Sigmoid colon (tissue), 6 donors: ENCODE measurements at regions not wholly inside any gene's neighbourhood (a gene's known extent, or its start where the extent isn't known, plus 50 kb on each side); places are given as distances from the start of the nearest gene placed in this dataset.

ENCODE experiments used
- DNase-seq: peaks from one replicate; pipeline ENCODE4 v3.0.0-alpha.2; 2019
- H3K27ac ChIP-seq, 4 donors: fragments of 200-600 bp; sonication (generic); one replicate each; pipeline ENCODE4 v1.5.1; 2016 to 2019; ENCODE audit warnings: mild to moderate bottlenecking in 1 of 4
- H3K27me3 ChIP-seq, 3 donors: fragments of 200-600 bp; sonication (generic); one replicate each; pipeline ENCODE4 v1.5.1; 2019; ENCODE audit warnings: mild to moderate bottlenecking in 1 of 3
- H3K36me3 ChIP-seq, 4 donors: fragments of 200-600 bp; sonication (generic); one replicate each; pipeline ENCODE4 v1.5.1; 2016 to 2019
- H3K4me1 ChIP-seq, 4 donors: fragments of 200-600 bp; sonication (generic); one replicate each; pipeline ENCODE4 v1.5.1; 2017 to 2019
- H3K4me3 ChIP-seq, 4 donors: fragments of 200-600 bp; sonication (generic); one replicate each; pipeline ENCODE4 v1.5.1; 2017 to 2019; ENCODE audit warnings: mild to moderate bottlenecking in 2 of 4, moderate library complexity in 1 of 4
- H3K9me3 ChIP-seq, 4 donors: fragments of 200-600 bp in 3 of 4; sonication (generic) in 3 of 4; one replicate each; pipeline versions ENCODE4 v1.5.1 to v1.6.1; 2013 to 2019
- EP300 ChIP-seq, 4 donors: sonication (generic); formaldehyde crosslinking; IDR thresholded peaks; one replicate each; pipeline ENCODE4 v1.6.1; 2017; ENCODE audit warnings: antibody characterized with exemption in 4 of 4
- POLR2A ChIP-seq, 2 donors: fragments of 450-650 bp; IDR thresholded peaks; one replicate each; pipeline ENCODE4 v1.6.1; 2016; ENCODE audit warnings: antibody characterized with exemption in 2 of 2, mild to moderate bottlenecking in 2 of 2, moderate library complexity in 2 of 2
- POLR2AphosphoS5 ChIP-seq, 4 donors: sonication (generic); formaldehyde crosslinking; IDR thresholded peaks; one replicate each; pipeline ENCODE4 v1.6.1; 2017; ENCODE audit warnings: antibody characterized with exemption in 4 of 4
- WGBS, 2 donors: extraction: QIAGEN DNeasy Blood & Tissue Kit; methylation state at CpG; one replicate each; pipeline ENCODE4 v1.1.7; 2013; 5-methylcytosine and 5-hydroxymethylcytosine counted together
- intact Hi-C: fragments of 100-400 bp; cut with DNase I; formaldehyde crosslinking; loops from one replicate; pipeline ENCODE4 v1.15.1; 2023
- TF ChIP-seq, protein P1 (sequence below), 4 experiments: fragments of 450-650 bp in 3 of 4; fragments of 200-600 bp in 1 of 4; IDR thresholded peaks; one replicate each; pipeline ENCODE4 v1.5.1; 2016 to 2019; ENCODE audit warnings: antibody characterized with exemption in 4 of 4, mild to moderate bottlenecking in 3 of 4, moderate library complexity in 2 of 4
- donor health status: healthy with polysubstance abuse.
- donor health status: healthy.

DNA sequence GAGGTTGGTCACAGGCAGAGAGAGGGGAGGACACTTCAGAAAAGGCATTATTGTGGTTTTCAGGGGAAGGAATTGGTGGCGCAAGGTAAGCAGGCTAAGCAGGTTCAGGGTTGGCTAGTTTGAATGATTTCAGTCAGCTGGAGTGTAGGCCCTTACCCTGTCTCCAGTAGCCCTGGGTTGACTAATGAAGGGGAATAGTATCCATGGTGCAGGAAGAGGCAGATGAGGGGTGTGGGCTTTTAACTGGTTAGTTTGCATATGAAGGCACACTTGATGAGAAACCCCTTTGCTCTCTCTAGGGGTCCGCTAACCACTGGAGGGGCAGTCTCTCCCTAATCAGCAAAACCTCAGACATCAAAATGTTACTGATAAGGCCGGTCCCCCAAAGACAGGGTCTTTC, 249.7 kb downstream of the AASDHPPT start:
- 84 to 88% methylated on average over 3 of the region's 3 CpGs for WGBS, 2 donors
- TF ChIP-seq POLR2AphosphoS5 (IDR thresholded peaks at IDR 0.05) (no peak), EP300 (IDR thresholded peaks at IDR 0.05) (no peak), POLR2A (IDR thresholded peaks at IDR 0.05) (no peak)
- TF ChIP-seq, protein P1, sequence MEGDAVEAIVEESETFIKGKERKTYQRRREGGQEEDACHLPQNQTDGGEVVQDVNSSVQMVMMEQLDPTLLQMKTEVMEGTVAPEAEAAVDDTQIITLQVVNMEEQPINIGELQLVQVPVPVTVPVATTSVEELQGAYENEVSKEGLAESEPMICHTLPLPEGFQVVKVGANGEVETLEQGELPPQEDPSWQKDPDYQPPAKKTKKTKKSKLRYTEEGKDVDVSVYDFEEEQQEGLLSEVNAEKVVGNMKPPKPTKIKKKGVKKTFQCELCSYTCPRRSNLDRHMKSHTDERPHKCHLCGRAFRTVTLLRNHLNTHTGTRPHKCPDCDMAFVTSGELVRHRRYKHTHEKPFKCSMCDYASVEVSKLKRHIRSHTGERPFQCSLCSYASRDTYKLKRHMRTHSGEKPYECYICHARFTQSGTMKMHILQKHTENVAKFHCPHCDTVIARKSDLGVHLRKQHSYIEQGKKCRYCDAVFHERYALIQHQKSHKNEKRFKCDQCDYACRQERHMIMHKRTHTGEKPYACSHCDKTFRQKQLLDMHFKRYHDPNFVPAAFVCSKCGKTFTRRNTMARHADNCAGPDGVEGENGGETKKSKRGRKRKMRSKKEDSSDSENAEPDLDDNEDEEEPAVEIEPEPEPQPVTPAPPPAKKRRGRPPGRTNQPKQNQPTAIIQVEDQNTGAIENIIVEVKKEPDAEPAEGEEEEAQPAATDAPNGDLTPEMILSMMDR (IDR thresholded peaks at IDR 0.05) = no peak
- Histone ChIP-seq H3K27ac (no peak overlapping the region), H3K4me3 (no peak overlapping the region), H3K4me1 (no peaks in the 10 kb centered on the region), H3K36me3 (no peaks in the 10 kb centered on the region), H3K9me3 (peaks cover 0 to 8% (median 0%) of the 10 kb centered on the region in 4 donors), H3K27me3 (no peaks in the 10 kb centered on the region)
- intact Hi-C loops = no loop called here
- no peak for DNase-seq

DNA sequence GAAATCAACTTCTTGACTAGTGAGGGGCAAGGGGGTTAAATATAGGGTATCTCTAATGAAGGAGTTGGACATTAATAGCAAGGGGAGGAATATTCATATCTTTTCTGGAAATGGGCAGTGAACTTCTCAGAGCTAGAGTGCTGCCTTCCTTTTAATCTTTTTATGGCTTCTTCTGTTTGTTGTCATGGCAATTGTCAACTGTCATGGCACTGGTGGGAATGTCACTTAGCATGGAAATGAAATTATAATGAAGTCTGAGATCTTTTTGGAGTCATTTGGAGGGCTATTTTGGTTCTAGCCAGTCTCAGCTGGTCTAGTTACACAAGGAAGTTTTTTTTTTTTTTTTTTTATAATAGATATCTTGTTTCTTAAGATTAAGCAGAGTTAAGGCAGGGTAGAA, 250.2 kb downstream of the AASDHPPT start:
- no peaks in the 10 kb centered on the region for H3K36me3 ChIP-seq
- H3K27ac ChIP-seq = no peak overlapping the region
- no peaks in the 10 kb centered on the region for H3K27me3 ChIP-seq
- H3K9me3 ChIP-seq = peaks cover 0 to 8% (median 0%) of the 10 kb centered on the region in 4 donors
- no peak for DNase-seq
- intact Hi-C loops = no loop called here
- TF ChIP-seq EP300 (IDR thresholded peaks at IDR 0.05) = no peak
- no peak for TF ChIP-seq POLR2AphosphoS5 (IDR thresholded peaks at IDR 0.05)
- TF ChIP-seq POLR2A (IDR thresholded peaks at IDR 0.05) = no peak
- TF ChIP-seq, protein P1 (IDR thresholded peaks at IDR 0.05) = no peak
- no peaks in the 10 kb centered on the region for H3K4me1 ChIP-seq
- H3K4me3 ChIP-seq = no peak overlapping the region

DNA sequence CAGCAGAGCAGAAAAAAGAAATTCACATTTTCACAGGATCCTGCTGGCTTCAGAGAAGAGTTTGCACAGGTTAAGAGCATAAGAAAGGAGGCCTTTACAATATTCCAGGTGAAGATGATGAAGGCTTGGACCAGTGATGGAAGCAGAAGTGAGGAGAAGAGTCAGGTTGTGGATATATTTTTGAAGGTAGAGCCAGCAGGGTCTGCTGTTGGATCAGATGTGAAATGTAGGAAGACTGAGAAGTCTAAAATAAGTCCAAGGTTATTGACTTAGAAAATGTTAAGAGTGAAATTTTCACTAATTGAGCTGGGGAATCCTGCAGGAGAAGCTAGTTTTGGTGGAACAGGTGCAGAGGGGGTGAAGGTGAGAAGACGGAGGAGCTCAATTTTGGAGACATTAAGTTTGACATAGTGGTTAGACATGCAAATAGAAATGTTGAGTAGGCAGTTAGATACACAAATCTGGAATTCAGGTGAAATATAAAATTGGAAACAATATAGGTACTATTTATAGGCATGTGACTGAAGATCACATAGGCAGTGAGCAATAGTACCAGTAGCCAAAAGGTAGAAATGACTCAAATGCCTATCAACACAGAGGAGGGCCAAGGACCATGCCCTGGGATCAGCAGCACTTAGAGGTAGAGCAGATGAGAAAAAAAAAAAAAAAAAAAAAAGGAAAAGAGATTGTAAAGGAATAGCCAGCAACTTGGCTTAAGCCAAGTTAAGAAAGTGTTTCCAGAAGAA, 252.0 kb downstream of the AASDHPPT start:
- Histone ChIP-seq H3K9me3 (peaks cover 0 to 8% (median 0%) of the 10 kb centered on the region in 4 donors), H3K27me3 (no peaks in the 10 kb centered on the region), H3K36me3 (no peaks in the 10 kb centered on the region), H3K4me3 (no peak overlapping the region), H3K4me1 (no peaks in the 10 kb centered on the region), H3K27ac (no peak overlapping the region)
- no peak for DNase-seq
- TF ChIP-seq POLR2A (IDR thresholded peaks at IDR 0.05) (no peak), EP300 (IDR thresholded peaks at IDR 0.05) (no peak), POLR2AphosphoS5 (IDR thresholded peaks at IDR 0.05) (no peak)
- TF ChIP-seq, protein P1 (IDR thresholded peaks at IDR 0.05) = no peak
- WGBS, 2 donors = 89% methylated on average over 1 of the region's 1 CpG
- intact Hi-C loops = no loop called here

DNA sequence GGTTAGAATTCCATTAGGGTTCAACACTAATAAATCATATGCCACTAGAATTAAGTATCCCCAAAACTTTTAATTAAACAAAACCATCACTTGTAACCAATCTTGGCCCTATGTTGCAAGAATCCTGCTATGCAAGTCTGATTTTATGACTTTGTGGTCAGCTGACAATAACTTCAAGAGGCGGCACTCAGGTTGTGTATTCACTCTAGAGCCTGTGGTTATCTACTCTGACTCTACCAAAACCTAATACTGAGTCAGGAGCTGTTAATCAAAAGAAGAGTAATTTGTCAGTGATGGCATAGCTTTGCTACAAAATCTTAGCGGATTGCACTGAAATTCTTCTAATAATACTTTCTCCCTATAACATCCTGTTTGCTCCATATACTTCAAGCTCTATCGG, 253.7 kb downstream of the AASDHPPT start:
- TF ChIP-seq, protein P1 (IDR thresholded peaks at IDR 0.05) = no peak
- no peak for TF ChIP-seq POLR2A (IDR thresholded peaks at IDR 0.05)
- TF ChIP-seq EP300 (IDR thresholded peaks at IDR 0.05) = no peak
- TF ChIP-seq POLR2AphosphoS5 (IDR thresholded peaks at IDR 0.05) = no peak

DNA sequence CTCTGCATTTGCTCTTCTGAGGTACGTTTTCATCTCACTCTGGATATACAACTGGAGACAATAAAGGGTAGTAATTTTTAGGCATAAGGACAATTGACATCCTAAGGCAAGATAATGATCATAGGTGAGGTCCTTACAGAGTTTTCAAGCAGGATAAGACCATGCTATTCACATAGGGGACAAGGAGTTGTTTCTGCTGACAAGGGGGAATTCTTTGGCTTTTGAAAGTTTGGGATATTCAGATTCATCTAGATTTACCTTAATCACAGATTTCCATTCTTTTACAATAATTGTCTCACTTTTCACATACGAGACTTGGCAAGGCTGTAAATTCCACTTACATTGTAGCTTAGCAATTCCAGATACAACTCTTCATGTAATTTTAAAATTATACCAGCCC, 256.2 kb downstream of the AASDHPPT start:
- intact Hi-C loops = no loop called here
- no peaks in the 10 kb centered on the region for H3K36me3 ChIP-seq
- no peaks in the 10 kb centered on the region for H3K27me3 ChIP-seq
- DNase-seq = no peak
- WGBS, 2 donors = 52 to 73% methylated on average over 2 of the region's 2 CpGs
- H3K4me3 ChIP-seq = no peak overlapping the region
- no peaks in the 10 kb centered on the region for H3K4me1 ChIP-seq
- TF ChIP-seq POLR2A (IDR thresholded peaks at IDR 0.05) (no peak), EP300 (IDR thresholded peaks at IDR 0.05) (no peak), POLR2AphosphoS5 (IDR thresholded peaks at IDR 0.05) (no peak)
- TF ChIP-seq, protein P1 (IDR thresholded peaks at IDR 0.05) = no peak
- no peak overlapping the region for H3K27ac ChIP-seq
- H3K9me3 ChIP-seq = no peaks in the 10 kb centered on the region

More for the DNA sequence above, 253.7 kb downstream of the AASDHPPT start:
- no peaks in the 10 kb centered on the region for H3K36me3 ChIP-seq
- no peak overlapping the region for H3K27ac ChIP-seq
- H3K4me1 ChIP-seq = no peaks in the 10 kb centered on the region
- H3K4me3 ChIP-seq = no peak overlapping the region
- H3K9me3 ChIP-seq = peaks cover 0 to 8% (median 0%) of the 10 kb centered on the region in 4 donors
- WGBS, 2 donors = 72 to 85% methylated on average over 3 of the region's 3 CpGs
- H3K27me3 ChIP-seq = no peaks in the 10 kb centered on the region
- no peak for DNase-seq
- intact Hi-C loops = no loop called here
